Retinal pigment epithelial cell (primary cell): ENCODE measurements at regions not wholly inside any gene's neighbourhood (a gene's known extent, or its start where the extent isn't known, plus 50 kb on each side); places are given as distances from the start of the nearest gene placed in this dataset.

Experiments used
- DNase-seq: peaks from one replicate; pipeline ENCODE4 v3.0.0-alpha.2; 2010; ENCODE audit warnings: low read depth
- H3K4me3 ChIP-seq: 2 replicates; pipeline ENCODE4 v1.5.1; 2011; ENCODE audit warnings: mild to moderate bottlenecking, low read length, control low read depth, moderate library complexity
- CTCF ChIP-seq: conservative IDR thresholded peaks from 2 replicates; pipeline ENCODE4 v1.5.1; 2011; ENCODE audit warnings: low read depth, low read length, control low read depth, inconsistent platforms

GRCh38 chr2:42906557-42907411 lies 114.4 kb upstream of the HAAO start:
- H3K4me3 ChIP-seq: no peak overlapping the region
- TF ChIP-seq CTCF: no peak
- peak; percentile 86 for DNase-seq

GRCh38 chr2:42906111-42906556 lies 113.8 kb upstream of the HAAO start:
- no peak for TF ChIP-seq CTCF
- DNase-seq: no peak
- no peak overlapping the region for H3K4me3 ChIP-seq

DNA sequence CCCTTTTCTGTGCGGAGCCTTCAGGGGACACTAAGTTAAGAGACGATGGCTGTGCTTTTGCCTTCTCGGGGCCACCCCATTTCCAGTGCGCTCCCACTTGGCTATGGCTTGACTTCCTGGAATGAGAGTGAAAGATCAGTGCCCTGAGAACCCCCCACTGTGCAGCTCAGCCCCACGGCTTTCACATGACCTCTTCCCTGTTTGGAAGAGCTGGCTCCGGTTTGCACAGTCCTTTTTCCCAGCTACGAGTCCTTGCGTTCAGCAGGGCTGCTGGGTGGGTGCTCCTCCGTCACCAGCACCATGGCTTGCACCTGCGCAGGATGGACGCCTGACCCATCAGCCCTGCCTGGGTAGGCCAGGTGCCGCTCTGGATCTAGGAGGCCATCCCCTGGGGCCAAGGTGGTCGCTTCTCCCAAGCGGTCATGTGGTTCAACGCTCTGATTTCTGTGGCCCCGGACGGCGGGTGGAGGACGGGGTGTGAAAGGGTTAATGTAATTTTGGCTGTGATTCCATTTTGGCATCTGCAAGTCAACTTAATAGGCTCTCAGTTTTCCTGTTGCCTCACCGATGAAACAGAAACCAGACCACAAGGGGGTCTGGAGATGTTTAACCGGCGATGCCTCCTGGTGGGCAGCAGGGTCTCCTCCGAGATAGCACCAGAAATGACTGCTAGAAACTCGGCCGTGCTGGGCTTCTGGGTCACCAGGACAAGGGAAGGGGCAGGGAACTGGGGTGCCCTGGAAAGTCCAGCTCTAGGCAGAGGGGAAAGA lies 113.1 kb upstream of the HAAO start:
- no peak for DNase-seq
- peak; percentile 14 for TF ChIP-seq CTCF
- H3K4me3 ChIP-seq: no peak overlapping the region

DNA sequence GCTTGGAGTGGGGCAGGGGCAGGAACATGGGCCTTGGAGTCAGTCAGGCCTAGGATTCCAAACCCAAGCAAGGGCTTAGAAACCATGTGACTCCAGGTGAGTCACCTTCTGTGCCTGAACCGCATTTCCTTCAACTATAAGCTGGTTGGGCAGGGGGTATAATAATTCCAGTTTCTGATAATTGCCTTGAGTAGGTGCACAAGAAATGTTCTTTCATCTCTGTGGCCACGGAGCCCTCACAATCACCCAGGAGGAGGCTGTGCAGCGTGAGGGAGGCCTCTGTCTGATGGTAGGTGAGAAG lies 112.1 kb upstream of the HAAO start:
- H3K4me3 ChIP-seq: no peak overlapping the region
- no peak for TF ChIP-seq CTCF
- DNase-seq: no peak

DNA sequence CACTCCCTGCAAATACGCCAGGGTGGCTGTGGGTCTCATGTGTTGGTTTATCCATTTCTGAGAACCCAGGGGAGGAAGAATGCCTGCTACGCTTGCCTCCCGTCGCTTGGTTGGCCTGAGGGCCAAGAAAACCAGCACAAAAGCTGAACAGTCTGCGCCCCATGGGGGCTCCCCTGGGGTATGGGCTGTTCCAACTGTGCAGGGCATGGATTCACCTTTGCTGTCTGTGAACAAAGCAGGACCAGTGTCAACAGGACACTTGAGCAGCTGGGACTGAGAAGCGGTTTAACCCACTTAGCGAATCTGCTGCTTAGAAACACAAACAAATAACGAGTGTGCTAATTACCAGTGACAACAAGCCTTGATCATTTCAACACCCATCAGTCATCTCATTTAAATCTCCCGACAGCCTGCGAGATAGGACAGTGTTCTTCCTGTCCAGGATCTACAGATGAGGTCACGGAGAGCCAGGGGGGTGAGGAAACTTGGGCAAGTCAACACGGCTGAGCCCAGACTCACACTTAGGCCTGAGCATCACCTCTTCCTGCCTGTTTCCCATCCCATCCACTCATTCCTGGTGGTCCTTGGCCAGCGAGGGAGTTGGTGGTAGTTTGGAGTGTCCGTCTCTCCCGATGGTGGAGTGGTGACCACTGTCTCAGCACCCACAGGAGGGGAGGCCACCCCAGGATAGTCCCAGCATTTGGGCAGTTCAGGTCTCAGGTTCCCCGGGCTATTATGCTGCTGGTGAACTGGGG lies 111.6 kb upstream of the HAAO start:
- DNase-seq: no peak
- no peak for TF ChIP-seq CTCF

DNA sequence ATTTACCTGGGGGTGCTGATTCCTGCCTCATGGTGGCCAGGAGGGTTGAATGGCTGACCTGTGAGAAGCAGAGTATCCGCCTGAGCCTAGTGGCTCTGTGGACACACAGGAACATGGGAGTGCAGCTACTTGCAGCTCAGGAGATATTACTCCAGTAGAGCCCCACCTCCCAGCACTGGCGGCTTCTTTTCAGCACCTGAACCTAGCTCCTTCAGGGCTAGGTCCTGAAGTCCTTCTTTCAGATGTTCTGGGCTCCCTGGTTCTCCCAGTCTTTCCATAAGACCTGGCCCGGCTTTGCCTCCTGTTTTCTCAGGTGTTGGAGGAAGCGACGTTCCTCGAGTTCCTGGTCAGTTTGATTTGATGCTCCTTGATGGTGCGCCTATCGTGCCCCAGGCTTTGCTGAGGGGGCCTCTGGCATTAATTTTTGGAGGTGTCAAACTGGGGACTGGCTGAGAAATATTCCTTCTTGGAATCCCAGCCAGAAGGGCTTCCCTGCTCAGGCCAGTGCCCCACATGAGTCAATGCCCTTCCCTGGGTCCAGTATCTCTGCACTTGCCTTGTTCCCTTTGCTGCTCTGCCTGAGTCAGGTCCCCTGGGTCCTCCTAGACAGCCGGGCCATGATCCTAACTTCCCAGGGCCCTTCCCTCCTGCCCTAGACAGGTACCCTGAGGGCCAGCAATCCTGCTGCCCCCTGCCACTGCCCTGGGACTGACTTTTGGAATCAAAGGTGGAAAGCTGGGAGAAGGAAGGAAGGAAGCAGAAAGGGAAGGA lies 110.7 kb upstream of the HAAO start:
- TF ChIP-seq CTCF: no peak
- no peak overlapping the region for H3K4me3 ChIP-seq
- no peak for DNase-seq

More for the DNA sequence above, 111.6 kb upstream of the HAAO start:
- H3K4me3 ChIP-seq: no peak overlapping the region
